ENCODE measurements at regions not wholly inside any gene's neighbourhood (a gene's known extent, or its start where the extent isn't known, plus 50 kb on each side); places are given as distances from the start of the nearest gene placed in this dataset.

DNA sequence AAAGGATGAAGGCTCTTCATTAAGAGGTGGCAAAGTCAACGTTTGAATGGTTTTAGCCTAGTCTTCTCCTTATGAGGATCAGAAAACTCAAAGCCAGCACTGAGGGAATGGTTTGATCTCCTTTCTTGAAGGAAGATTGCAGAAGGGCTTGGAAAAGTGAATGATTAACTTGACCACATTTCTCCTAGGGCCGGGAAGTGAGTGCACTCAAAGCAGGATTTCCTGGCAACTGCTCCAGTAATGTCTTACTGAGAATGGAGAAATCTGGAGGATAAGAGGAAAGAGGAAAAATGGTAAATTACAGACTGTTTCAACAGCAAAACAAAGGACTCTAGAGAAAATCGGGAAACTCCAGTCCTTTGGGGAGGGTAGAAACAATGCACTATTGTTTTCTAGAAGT is 189.0 kb upstream of the FOXA2 start:
- no peak for ATAC-seq
- intact Hi-C loops (cut with micrococcal nuclease), result no loop called here

DNA sequence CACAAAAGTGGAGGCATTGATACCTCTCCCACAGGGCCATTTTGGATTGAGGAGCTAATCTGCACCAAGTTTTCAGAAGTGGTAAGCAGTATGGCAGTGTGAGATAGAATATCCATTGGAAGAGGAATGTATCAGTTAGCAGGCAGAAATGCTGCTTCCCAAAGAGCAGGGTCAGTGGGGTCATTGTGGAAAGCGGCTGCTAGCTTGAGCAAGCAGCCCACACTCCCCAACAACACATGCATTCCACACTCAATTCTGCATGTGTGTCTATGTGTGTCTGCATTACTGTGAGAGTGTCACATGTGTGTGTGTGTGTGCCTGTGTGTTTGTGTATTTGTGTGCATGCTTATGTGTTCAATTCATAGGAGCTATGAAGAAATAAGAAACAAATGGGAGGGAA is 190.9 kb upstream of the FOXA2 start:
- intact Hi-C loops (cut with micrococcal nuclease), result no loop called here
- DNase-seq, result no peak
- ATAC-seq, result no peak

More for the DNA sequence above, 189.0 kb upstream of the FOXA2 start:
- DNase-seq, result no peak

DNA sequence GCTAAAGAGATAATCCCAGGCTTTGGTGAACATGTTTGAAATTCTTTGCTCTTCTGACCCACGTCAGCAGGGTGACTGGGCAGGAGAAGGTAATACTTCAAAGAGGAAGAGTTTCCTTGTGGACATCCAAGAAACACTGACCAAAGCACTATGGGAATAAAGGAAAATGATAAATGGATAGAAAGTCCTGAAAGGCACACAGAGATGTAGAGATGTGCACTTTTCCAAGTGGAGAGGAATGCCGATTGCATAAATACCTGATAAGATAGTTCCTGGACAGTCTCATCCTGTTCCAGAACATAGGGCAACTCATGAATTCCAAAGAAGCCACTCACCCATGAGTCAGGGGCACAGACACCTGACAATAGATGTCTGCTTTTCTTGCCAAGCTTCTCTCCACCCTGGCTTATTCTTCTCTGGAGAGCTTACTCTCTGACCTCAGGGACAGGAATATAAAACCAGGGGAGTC is 191.3 kb upstream of the FOXA2 start:
- intact Hi-C loops (cut with micrococcal nuclease), result no loop called here
- ATAC-seq (no peak), DNase-seq (no peak)

DNA sequence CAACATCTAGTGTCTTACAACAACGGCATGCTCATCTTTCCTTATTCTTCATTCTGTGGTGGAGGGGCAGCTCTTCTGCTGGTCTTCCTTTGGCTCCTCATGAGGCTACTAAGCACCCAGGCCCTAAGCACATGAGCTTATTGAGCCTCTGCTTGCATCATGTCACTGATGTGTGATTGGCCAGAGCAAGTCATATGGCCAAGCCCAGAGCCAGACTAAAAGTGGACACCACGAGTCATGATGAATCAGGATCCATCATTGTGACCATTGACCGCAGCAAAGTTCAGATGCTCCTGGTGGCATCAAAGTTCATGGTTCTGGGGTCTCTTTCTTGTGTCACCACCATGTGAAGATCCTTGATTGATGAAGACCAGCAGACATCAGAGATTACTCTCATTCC is 192.0 kb upstream of the FOXA2 start:
- DNase-seq (no peak), ATAC-seq (no peak)
- intact Hi-C loops (cut with micrococcal nuclease), result no loop called here

- intact Hi-C loops (cut with micrococcal nuclease), result no loop called here
- DNase-seq (no peak), ATAC-seq (peak; percentile 26)
Measured at GRCh38 chr20:22779878-22780277, 195.5 kb upstream of the FOXA2 start.

DNA sequence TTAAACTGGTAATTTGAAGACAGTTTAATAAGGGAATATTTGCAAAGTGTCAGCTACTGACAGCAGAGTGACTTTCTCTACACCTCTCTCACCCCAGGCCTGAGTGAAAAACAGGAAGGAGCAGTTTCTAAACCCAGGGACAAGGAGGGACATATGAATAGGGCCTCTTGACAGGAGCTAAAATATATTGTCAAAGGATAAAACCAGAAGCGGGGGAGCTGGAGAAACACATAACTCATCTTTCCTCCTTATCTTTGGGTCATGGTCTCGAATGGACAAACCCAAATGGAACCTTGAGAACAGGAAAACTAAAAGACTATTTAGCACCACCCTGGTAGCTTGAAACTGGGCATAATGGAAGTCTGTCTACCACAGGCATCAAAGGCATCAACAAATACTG is 197.5 kb upstream of the FOXA2 start:
- ATAC-seq (no peak), DNase-seq (no peak)
- intact Hi-C loops (cut with micrococcal nuclease), result no loop called here

- intact Hi-C loops (cut with micrococcal nuclease), result no loop called here
- ATAC-seq, result peak; percentile 94
- no peak for DNase-seq
Measured at GRCh38 chr20:22789676-22790075, 205.3 kb upstream of the FOXA2 start.

GRCh38 chr20:22791396-22791795 is 207.0 kb upstream of the FOXA2 start:
- ATAC-seq, result no peak
- DNase-seq, result no peak
- intact Hi-C loops (cut with micrococcal nuclease), result no loop called here

DNA sequence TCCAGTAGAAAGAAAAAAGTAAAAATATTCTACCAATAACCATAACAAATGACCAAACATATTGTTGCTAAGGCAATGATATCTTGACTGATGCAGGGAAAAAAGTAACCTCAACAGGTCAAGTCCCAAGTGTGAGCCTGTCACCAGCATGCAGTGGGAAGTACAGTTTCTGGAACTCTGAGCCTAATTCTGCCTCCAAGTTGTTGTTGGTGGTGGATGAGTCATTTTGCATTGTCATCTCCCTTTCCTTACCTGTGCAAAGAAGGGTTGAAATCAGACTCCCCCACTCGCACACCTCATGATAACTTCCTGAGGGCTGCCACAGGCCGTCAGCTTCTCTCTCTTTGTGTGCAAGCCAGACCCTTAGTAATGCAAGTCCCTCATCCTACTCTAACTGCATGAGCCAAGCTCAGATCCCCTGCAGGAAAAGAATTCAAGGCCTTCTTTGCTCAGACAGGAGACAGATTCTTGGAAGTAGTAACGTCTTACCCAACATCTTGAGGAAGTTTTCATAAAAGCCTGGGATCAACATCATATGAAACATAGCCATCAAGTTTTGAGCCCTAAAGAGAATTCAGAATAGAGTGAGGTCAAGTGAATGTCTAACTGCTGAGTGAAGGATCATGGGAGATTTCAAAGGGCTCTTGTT is 207.6 kb upstream of the FOXA2 start:
- no peak for DNase-seq
- ATAC-seq, result peak; percentile 8
- intact Hi-C loops (cut with micrococcal nuclease), result no loop called here

- ATAC-seq (no peak), DNase-seq (no peak)
- intact Hi-C loops (cut with micrococcal nuclease), result no loop called here
Measured at GRCh38 chr20:22794200-22794599, 209.8 kb upstream of the FOXA2 start.

GRCh38 chr20:22795433-22795832 is 211.1 kb upstream of the FOXA2 start:
- peak; percentile 10 for ATAC-seq
- no peak for DNase-seq
- intact Hi-C loops (cut with micrococcal nuclease), result no loop called here

- ATAC-seq (peak; percentile 78), DNase-seq (peak; percentile 50)
- intact Hi-C loops (cut with micrococcal nuclease), result no loop called here
Measured at GRCh38 chr20:22795871-22796270, 211.5 kb upstream of the FOXA2 start.

GRCh38 chr20:22796469-22797077 is 212.2 kb upstream of the FOXA2 start:
- no peak for DNase-seq
- ATAC-seq, result peak; percentile 78
- intact Hi-C loops (cut with micrococcal nuclease), result no loop called here

DNA sequence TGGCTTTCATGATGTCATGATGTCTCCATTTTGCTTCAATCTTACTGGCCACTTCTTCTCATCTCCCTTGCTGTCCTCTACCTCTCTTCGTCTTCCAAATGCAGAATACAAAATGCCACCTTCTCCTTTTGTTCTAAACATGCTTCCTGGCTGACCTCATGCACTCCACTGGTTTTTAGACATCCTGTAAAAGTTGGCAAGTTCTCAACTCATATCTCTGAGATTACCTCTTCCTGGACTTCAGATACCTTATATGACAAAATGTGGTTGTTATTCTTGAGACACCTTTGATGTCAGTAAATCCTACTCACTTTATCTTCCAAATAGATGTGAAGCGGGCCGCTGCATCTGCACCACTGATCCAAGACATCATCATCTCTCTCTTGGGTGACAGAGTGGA is 212.7 kb upstream of the FOXA2 start:
- intact Hi-C loops (cut with micrococcal nuclease), result no loop called here
- ATAC-seq, result no peak

GRCh38 chr20:22799687-22800086 is 215.3 kb upstream of the FOXA2 start:
- ATAC-seq (no peak), DNase-seq (no peak)
- intact Hi-C loops (cut with micrococcal nuclease), result no loop called here

More for the DNA sequence above, 212.7 kb upstream of the FOXA2 start:
- no peak for DNase-seq

GRCh38 chr20:22800129-22800528 is 215.8 kb upstream of the FOXA2 start:
- intact Hi-C loops (cut with micrococcal nuclease), result no loop called here
- DNase-seq (no peak), ATAC-seq (no peak)

GRCh38 chr20:22801528-22801927 is 217.2 kb upstream of the FOXA2 start:
- ATAC-seq, result no peak
- DNase-seq, result no peak
- intact Hi-C loops (cut with micrococcal nuclease), result no loop called here

DNA sequence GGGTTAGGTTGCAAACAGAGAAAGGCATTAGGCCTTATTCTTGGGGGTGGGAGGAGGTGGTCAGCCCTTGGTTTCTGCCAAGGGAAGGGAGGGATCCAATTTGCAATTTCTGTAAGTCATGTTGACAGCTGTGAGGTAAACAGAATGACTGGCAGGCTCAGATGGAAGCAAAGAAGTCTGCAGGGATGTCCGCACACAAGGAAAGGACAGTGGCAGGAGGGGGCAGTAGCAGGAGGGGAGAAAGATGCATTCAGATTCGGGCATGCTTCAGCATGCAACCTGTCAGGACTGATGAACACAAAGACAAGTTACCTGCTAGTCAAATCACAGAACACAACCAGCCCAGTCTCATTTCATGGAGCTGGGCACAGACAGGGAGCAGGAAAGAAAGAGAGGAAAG is 217.9 kb upstream of the FOXA2 start:
- DNase-seq, result no peak
- intact Hi-C loops (cut with micrococcal nuclease), result no loop called here
- ATAC-seq, result no peak

- intact Hi-C loops (cut with micrococcal nuclease), result no loop called here
- peak; percentile 91 for ATAC-seq
- DNase-seq, result peak; percentile 40
Measured at GRCh38 chr20:22805219-22805618, 220.8 kb upstream of the FOXA2 start.

DNA sequence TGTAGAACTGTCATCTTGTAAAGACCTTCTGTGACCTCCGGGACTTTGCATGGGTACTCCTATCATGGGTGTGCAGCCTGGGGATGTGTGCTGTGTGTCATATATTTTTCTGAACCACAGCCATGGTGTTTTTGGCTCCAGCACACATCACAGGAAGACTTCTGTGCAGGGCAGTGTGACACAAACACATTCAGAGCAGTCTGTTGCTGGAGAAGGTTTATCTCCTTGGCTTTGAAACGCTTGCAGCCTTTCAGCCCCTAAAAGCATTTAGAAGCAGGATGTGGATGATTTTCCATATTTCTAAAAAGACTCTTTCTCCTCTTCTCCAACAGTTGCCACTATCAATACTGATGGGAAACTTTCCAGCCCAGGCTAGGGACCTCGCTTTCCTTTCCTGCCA is 221.6 kb upstream of the FOXA2 start:
- intact Hi-C loops (cut with micrococcal nuclease), result no loop called here
- DNase-seq, result no peak
- ATAC-seq, result peak; percentile 60

DNA sequence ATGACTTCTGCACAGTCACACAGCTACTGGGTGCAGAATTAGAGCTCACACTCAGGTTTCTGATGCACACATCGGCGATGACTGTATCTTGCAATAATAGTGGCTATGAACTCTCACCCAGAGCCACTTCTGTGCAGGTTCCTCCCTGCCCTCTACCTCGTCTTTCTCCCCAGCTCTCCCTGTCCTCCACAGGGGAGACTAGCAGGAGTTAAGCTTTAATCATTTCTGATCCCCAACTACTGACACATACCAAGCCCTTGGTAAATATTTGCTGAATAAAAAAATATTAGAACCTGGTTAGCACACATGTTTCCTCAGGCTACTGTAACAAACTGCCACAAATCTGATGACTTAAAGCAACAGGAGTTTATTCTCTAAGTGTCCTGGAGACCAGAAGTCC is 222.7 kb upstream of the FOXA2 start:
- intact Hi-C loops (cut with micrococcal nuclease), result no loop called here
- ATAC-seq (no peak), DNase-seq (no peak)
